ENCODE measurements at regions not wholly inside any gene's neighbourhood (a gene's known extent, or its start where the extent isn't known, plus 50 kb on each side); places are given as distances from the start of the nearest gene placed in this dataset.

DNA sequence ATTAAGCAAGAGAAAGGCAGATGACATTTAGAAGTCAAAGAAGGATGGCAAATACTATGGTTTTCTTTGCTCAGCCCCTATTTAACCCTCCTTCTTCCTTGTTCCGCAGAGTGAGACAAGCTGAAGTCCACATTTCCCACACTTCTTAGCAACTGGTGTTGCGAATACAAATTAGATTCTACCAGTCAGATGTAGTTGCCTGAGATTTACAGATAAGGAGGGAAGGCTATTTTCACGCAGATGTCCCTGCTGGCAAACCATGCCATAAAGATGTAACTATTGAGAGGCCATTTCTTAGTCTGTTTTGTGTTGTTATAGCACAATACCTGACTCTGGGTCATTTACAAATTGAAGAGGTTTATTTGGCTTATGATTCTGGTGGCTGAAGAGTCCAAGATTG, 84.3 kb downstream of the ZC3H11B start (continued):
- TF ChIP-seq, protein P1, sequence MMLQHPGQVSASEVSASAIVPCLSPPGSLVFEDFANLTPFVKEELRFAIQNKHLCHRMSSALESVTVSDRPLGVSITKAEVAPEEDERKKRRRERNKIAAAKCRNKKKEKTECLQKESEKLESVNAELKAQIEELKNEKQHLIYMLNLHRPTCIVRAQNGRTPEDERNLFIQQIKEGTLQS (IDR thresholded peaks at IDR 0.05): no peak

DNA sequence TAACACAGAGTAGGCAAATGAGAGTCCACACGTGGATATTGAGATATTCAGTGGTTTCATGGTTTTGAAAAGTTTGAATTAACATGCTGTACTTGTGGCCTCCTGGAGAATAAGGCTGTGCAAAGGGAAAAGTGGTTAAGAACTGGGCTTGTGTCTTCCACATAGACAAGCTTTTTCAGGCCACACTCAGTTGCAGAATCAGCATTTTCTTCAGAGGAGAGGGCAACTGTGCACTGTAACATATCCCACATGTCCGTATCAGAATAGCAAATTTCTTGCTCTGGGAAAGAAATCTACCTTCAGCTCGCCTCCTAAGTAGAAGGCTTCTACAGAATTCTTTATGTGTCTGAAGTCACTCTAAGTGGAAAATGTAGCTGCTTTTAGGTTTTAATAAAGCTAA, 84.9 kb downstream of the ZC3H11B start:
- ChIA-PET CTCF (no interaction called here), POLR2A (no interaction called here)

More for the DNA sequence above, 84.9 kb downstream of the ZC3H11B start:
- H3K27me3 ChIP-seq (ENCODE audit: insufficient read depth, low read length): no peaks in the 10 kb centered on the region
- no peaks in the 10 kb centered on the region for H3K36me3 ChIP-seq (ENCODE audit: control insufficient read depth in 1 of 2, insufficient read depth in 2 of 2, low read length in 2 of 2)
- no peaks in the 10 kb centered on the region for H4K20me1 ChIP-seq (ENCODE audit: insufficient read depth)
- no peaks in the 10 kb centered on the region for H3K4me1 ChIP-seq (ENCODE audit: control insufficient read depth in 1 of 2, insufficient read depth in 2 of 2, low read length in 2 of 2)
- no peaks in the 10 kb centered on the region for H3K79me2 ChIP-seq (ENCODE audit: insufficient read depth, low read length)
- H3K9me3 ChIP-seq (ENCODE audit: control insufficient read depth in 1 of 2, insufficient read depth in 1 of 2, low read depth in 1 of 2, low read length in 2 of 2): no peaks in the 10 kb centered on the region
- RAD21 ChIA-PET (ENCODE audit: low non-redundant PET in 1 of 2, low total read pairs in 2 of 2, uncharacterized antibody in 2 of 2, unreplicated experiment in 2 of 2): no interaction called here
- H3K9ac ChIP-seq (ENCODE audit: low read length): no peak overlapping the region
- H3K4me2 ChIP-seq (ENCODE audit: low read length): no peak overlapping the region
- H2AFZ ChIP-seq (ENCODE audit: low read depth, low read length, poor library complexity, severe bottlenecking): no peak overlapping the region
- H3K27ac ChIP-seq (ENCODE audit: low read depth, low read length): no peak overlapping the region
- no peak overlapping the region for H3K4me3 ChIP-seq (replicated peaks in 1 of 2; ENCODE audit: low read depth in 1 of 2, low read length in 2 of 2)
- TF ChIP-seq, protein P2, sequence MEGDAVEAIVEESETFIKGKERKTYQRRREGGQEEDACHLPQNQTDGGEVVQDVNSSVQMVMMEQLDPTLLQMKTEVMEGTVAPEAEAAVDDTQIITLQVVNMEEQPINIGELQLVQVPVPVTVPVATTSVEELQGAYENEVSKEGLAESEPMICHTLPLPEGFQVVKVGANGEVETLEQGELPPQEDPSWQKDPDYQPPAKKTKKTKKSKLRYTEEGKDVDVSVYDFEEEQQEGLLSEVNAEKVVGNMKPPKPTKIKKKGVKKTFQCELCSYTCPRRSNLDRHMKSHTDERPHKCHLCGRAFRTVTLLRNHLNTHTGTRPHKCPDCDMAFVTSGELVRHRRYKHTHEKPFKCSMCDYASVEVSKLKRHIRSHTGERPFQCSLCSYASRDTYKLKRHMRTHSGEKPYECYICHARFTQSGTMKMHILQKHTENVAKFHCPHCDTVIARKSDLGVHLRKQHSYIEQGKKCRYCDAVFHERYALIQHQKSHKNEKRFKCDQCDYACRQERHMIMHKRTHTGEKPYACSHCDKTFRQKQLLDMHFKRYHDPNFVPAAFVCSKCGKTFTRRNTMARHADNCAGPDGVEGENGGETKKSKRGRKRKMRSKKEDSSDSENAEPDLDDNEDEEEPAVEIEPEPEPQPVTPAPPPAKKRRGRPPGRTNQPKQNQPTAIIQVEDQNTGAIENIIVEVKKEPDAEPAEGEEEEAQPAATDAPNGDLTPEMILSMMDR (IDR thresholded peaks at IDR 0.05 in 2 of 3, conservative IDR thresholded peaks at IDR 0.05 in 1 of 3; ENCODE audit: borderline replicate concordance in 1 of 3, insufficient read depth in 1 of 3, low read depth in 2 of 3, low read length in 2 of 3): no peak
- TF ChIP-seq, protein P3, sequence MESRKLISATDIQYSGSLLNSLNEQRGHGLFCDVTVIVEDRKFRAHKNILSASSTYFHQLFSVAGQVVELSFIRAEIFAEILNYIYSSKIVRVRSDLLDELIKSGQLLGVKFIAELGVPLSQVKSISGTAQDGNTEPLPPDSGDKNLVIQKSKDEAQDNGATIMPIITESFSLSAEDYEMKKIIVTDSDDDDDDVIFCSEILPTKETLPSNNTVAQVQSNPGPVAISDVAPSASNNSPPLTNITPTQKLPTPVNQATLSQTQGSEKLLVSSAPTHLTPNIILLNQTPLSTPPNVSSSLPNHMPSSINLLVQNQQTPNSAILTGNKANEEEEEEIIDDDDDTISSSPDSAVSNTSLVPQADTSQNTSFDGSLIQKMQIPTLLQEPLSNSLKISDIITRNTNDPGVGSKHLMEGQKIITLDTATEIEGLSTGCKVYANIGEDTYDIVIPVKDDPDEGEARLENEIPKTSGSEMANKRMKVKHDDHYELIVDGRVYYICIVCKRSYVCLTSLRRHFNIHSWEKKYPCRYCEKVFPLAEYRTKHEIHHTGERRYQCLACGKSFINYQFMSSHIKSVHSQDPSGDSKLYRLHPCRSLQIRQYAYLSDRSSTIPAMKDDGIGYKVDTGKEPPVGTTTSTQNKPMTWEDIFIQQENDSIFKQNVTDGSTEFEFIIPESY (IDR thresholded peaks at IDR 0.05; ENCODE audit: extremely low read depth, insufficient replicate concordance, low read length): no peak
- TF ChIP-seq ZNF274 (IDR thresholded peaks at IDR 0.05; ENCODE audit: low read depth, low read length): no peak
- TF ChIP-seq SP1 (IDR thresholded peaks at IDR 0.05; ENCODE audit: low read depth): no peak
- no peak for TF ChIP-seq ELF1 (IDR thresholded peaks at IDR 0.05; ENCODE audit: borderline replicate concordance, low read depth)
- no peak for TF ChIP-seq EGR1 (IDR thresholded peaks at IDR 0.05; ENCODE audit: low read depth)
- no peak for TF ChIP-seq POLR2AphosphoS5 (IDR thresholded peaks at IDR 0.05; ENCODE audit: low read depth, low read length)
- TF ChIP-seq, protein P4, sequence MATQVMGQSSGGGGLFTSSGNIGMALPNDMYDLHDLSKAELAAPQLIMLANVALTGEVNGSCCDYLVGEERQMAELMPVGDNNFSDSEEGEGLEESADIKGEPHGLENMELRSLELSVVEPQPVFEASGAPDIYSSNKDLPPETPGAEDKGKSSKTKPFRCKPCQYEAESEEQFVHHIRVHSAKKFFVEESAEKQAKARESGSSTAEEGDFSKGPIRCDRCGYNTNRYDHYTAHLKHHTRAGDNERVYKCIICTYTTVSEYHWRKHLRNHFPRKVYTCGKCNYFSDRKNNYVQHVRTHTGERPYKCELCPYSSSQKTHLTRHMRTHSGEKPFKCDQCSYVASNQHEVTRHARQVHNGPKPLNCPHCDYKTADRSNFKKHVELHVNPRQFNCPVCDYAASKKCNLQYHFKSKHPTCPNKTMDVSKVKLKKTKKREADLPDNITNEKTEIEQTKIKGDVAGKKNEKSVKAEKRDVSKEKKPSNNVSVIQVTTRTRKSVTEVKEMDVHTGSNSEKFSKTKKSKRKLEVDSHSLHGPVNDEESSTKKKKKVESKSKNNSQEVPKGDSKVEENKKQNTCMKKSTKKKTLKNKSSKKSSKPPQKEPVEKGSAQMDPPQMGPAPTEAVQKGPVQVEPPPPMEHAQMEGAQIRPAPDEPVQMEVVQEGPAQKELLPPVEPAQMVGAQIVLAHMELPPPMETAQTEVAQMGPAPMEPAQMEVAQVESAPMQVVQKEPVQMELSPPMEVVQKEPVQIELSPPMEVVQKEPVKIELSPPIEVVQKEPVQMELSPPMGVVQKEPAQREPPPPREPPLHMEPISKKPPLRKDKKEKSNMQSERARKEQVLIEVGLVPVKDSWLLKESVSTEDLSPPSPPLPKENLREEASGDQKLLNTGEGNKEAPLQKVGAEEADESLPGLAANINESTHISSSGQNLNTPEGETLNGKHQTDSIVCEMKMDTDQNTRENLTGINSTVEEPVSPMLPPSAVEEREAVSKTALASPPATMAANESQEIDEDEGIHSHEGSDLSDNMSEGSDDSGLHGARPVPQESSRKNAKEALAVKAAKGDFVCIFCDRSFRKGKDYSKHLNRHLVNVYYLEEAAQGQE (IDR thresholded peaks at IDR 0.05; ENCODE audit: low read depth): no peak
- no peak for TF ChIP-seq JUND (IDR thresholded peaks at IDR 0.05)
- no peak for TF ChIP-seq CEBPB (IDR thresholded peaks at IDR 0.05; ENCODE audit: low read depth)
- no peak for TF ChIP-seq EZH2phosphoT487 (IDR thresholded peaks at IDR 0.05; ENCODE audit: borderline replicate concordance)
- TF ChIP-seq SIN3A (IDR thresholded peaks at IDR 0.05; ENCODE audit: low read depth): no peak
- TF ChIP-seq YY1 (IDR thresholded peaks at IDR 0.05; ENCODE audit: extremely low read depth, insufficient replicate concordance, low read depth, low read length): no peak
- BruUV-seq (replicated peaks): no TSS peak
- no peak for ATAC-seq
- intact Hi-C loops (cut with micrococcal nuclease): no loop called here
- DNase-seq (ENCODE audit: low read depth, low spot score): no peak
- no peaks in the 10 kb centered on the region; the same call in 1 of the 2 replicates for H3K9me2 ChIP-seq (ENCODE audit: insufficient read depth)

Measured in HCT116 (cell line).